Testis (tissue), 2 donors: ENCODE measurements at regions not wholly inside any gene's neighbourhood (a gene's known extent, or its start where the extent isn't known, plus 50 kb on each side); places are given as distances from the start of the nearest gene placed in this dataset.

ENCODE experiments used
- CTCF ChIP-seq, 3 experiments: fragments of 450-650 bp in 2 of 3; fragments of 200-600 bp in 1 of 3; sonication (generic) in 1 of 3; IDR thresholded peaks; one replicate each; pipeline ENCODE4 v1.5.1; 2016 to 2019; ENCODE audit warnings: antibody characterized with exemption in 3 of 3, mild to moderate bottlenecking in 2 of 3, moderate library complexity in 1 of 3
- POLR2A ChIP-seq: fragments of 450-650 bp; IDR thresholded peaks from one replicate; pipeline ENCODE4 v1.6.1; 2017; ENCODE audit warnings: antibody characterized with exemption, mild to moderate bottlenecking, moderate library complexity

GRCh38 chr6:5904532-5904931, 102.2 kb downstream of the NRN1 start:
- TF ChIP-seq POLR2A (no peak), CTCF (IDR thresholded peaks at IDR 0.05) (no peak)
